Mesenchymal stem cell (in vitro differentiated cells and primary cell): ENCODE measurements at regions not wholly inside any gene's neighbourhood (a gene's known extent, or its start where the extent isn't known, plus 50 kb on each side); places are given as distances from the start of the nearest gene placed in this dataset.

ENCODE experiments used
- DNase-seq: peaks from one replicate; pipeline ENCODE4 v3.0.0-alpha.2; 2013
- H2AFZ ChIP-seq: one replicate; pipeline ENCODE4 v1.6.1; 2013; ENCODE audit warnings: low read depth, mild to moderate bottlenecking, control low read depth, inconsistent platforms, low read length, moderate library complexity
- H2AK5ac ChIP-seq: 2 replicates; pipeline ENCODE4 v1.6.1; 2013; ENCODE audit warnings: low read length, moderate library complexity, mild to moderate bottlenecking, inconsistent platforms; ENCODE audit not compliant: severe bottlenecking
- H2BK120ac ChIP-seq: one replicate; pipeline ENCODE4 v1.6.1; 2013; ENCODE audit warnings: low read depth, mild to moderate bottlenecking, inconsistent platforms, low read length, moderate library complexity
- H2BK12ac ChIP-seq, 2 experiments: one replicate each; pipeline ENCODE4 v1.6.1; 2013; ENCODE audit warnings: inconsistent platforms in 2 of 2, low read length in 2 of 2, mild to moderate bottlenecking in 2 of 2, moderate library complexity in 2 of 2, control low read depth in 1 of 2
- H2BK15ac ChIP-seq: one replicate; pipeline ENCODE4 v1.6.1; 2013; ENCODE audit warnings: mild to moderate bottlenecking, low read depth, inconsistent platforms; ENCODE audit not compliant: poor library complexity, severe bottlenecking
- H2BK5ac ChIP-seq: 2 replicates; pipeline ENCODE4 v1.6.1; 2013; ENCODE audit warnings: low read depth, mild to moderate bottlenecking, low read length, control low read depth, inconsistent platforms; ENCODE audit not compliant: poor library complexity, severe bottlenecking
- H3K14ac ChIP-seq, 2 experiments: one replicate each; pipeline ENCODE4 v1.6.1; 2013; ENCODE audit warnings: inconsistent platforms in 2 of 2, low read length in 2 of 2, control low read depth in 1 of 2, mild to moderate bottlenecking in 1 of 2, moderate library complexity in 1 of 2
- H3K18ac ChIP-seq, 2 experiments: one replicate each; pipeline ENCODE4 v1.6.1; 2013; ENCODE audit warnings: inconsistent platforms in 2 of 2, low read length in 2 of 2, control low read depth in 1 of 2, low read depth in 1 of 2, mild to moderate bottlenecking in 1 of 2
- H3K23ac ChIP-seq, 2 experiments: one replicate each; pipeline ENCODE4 v1.6.1; 2013; ENCODE audit warnings: inconsistent platforms in 2 of 2, low read length in 2 of 2, mild to moderate bottlenecking in 2 of 2, moderate library complexity in 2 of 2, control low read depth in 1 of 2
- H3K27ac ChIP-seq: 2 replicates; pipeline ENCODE4 v1.5.1; 2013; ENCODE audit warnings: mild to moderate bottlenecking, moderate library complexity, low read length, control low read depth, inconsistent platforms; ENCODE audit not compliant: poor library complexity, severe bottlenecking
- H3K27me3 ChIP-seq, 2 experiments: 2 replicates each; pipeline versions ENCODE4 v1.6.1 to v1.7.0; 2013; ENCODE audit warnings: low read length in 2 of 2, mild to moderate bottlenecking in 2 of 2, moderate library complexity in 2 of 2, control low read depth in 1 of 2, inconsistent platforms in 1 of 2; ENCODE audit not compliant: control insufficient read depth in 1 of 2, insufficient read depth in 1 of 2
- H3K36me3 ChIP-seq, 2 experiments: 2 replicates each; pipeline versions ENCODE4 v1.6.1 to v1.7.0; 2013; ENCODE audit warnings: low read length in 2 of 2, control low read depth in 1 of 2, inconsistent platforms in 1 of 2, low read depth in 1 of 2, mild to moderate bottlenecking in 1 of 2; ENCODE audit not compliant: insufficient read depth in 2 of 2, control insufficient read depth in 1 of 2
- H3K4ac ChIP-seq, 2 experiments: one replicate each; pipeline ENCODE4 v1.6.1; 2013; ENCODE audit warnings: inconsistent platforms in 2 of 2, low read length in 2 of 2, mild to moderate bottlenecking in 2 of 2, moderate library complexity in 2 of 2, control low read depth in 1 of 2, low read depth in 1 of 2
- H3K4me1 ChIP-seq: 2 replicates; pipeline ENCODE4 v1.6.1; 2013; ENCODE audit warnings: low read depth, low read length, control low read depth; ENCODE audit not compliant: control insufficient read depth, insufficient read depth
- H3K4me2 ChIP-seq: 2 replicates; pipeline ENCODE4 v1.6.1; 2013; ENCODE audit warnings: low read length, mild to moderate bottlenecking, inconsistent platforms; ENCODE audit not compliant: poor library complexity, severe bottlenecking
- H3K4me3 ChIP-seq, 2 experiments: 2 replicates each; pipeline versions ENCODE4 v1.5.1 to v1.7.0; 2013; ENCODE audit warnings: low read length in 2 of 2, mild to moderate bottlenecking in 2 of 2, control low read depth in 1 of 2, low read depth in 1 of 2; ENCODE audit not compliant: insufficient read depth in 1 of 2
- H3K79me1 ChIP-seq: replicated peaks from 2 replicates; pipeline ENCODE4 v1.6.1; 2013; ENCODE audit warnings: mild to moderate bottlenecking, control low read depth, low read length, inconsistent platforms; ENCODE audit not compliant: poor library complexity, severe bottlenecking
- H3K9ac ChIP-seq: 2 replicates; pipeline ENCODE4 v1.7.0; 2013; ENCODE audit warnings: mild to moderate bottlenecking, low read length, moderate library complexity
- H3K9me3 ChIP-seq: 2 replicates; pipeline ENCODE4 v1.7.0; 2013; ENCODE audit warnings: mild to moderate bottlenecking, low read length; ENCODE audit not compliant: control insufficient read depth
- H4K8ac ChIP-seq: one replicate; pipeline ENCODE4 v1.6.1; 2013; ENCODE audit warnings: inconsistent platforms, mild to moderate bottlenecking, low read length, moderate library complexity
- H4K91ac ChIP-seq: one replicate; pipeline ENCODE4 v1.6.1; 2013; ENCODE audit warnings: mild to moderate bottlenecking, low read length, inconsistent platforms
- WGBS: methylation state at CpG from one replicate; pipeline ENCODE4 v1.1.7; 2013; ENCODE audit warnings: mixed read lengths; 5-methylcytosine and 5-hydroxymethylcytosine counted together

- no peak overlapping the region for H4K8ac ChIP-seq
- no peak overlapping the region for H3K4me2 ChIP-seq
- DNase-seq: no peak
- no peak overlapping the region for H2BK120ac ChIP-seq
- H3K18ac ChIP-seq: no peak overlapping the region
- H3K9ac ChIP-seq: no peak overlapping the region
- no peaks in the 10 kb centered on the region for H3K4me1 ChIP-seq
- 36% methylated on average over 1 of the region's 1 CpG for WGBS
- no peak overlapping the region for H2BK5ac ChIP-seq
- no peak overlapping the region for H3K27ac ChIP-seq
- H2BK12ac ChIP-seq: no peak overlapping the region
- no peak overlapping the region for H3K4me3 ChIP-seq
- no peak overlapping the region for H2AFZ ChIP-seq
- H3K27me3 ChIP-seq: no peaks in the 10 kb centered on the region
- no peaks in the 10 kb centered on the region for H3K79me1 ChIP-seq
- no peak overlapping the region for H3K14ac ChIP-seq
- no peak overlapping the region for H2BK15ac ChIP-seq
- H3K4ac ChIP-seq: no peak overlapping the region
- no peak overlapping the region for H3K23ac ChIP-seq
- no peaks in the 10 kb centered on the region for H3K36me3 ChIP-seq
- H3K9me3 ChIP-seq: no peaks in the 10 kb centered on the region
- no peak overlapping the region for H4K91ac ChIP-seq
- H2AK5ac ChIP-seq: no peak overlapping the region
Observed at GRCh38 chr9:100639854-100640253, 62.0 kb downstream of the CAVIN4 start.

GRCh38 chr9:100640447-100641050, 62.7 kb downstream of the CAVIN4 start:
- Histone ChIP-seq H4K91ac (no peak overlapping the region), H3K23ac (no peak overlapping the region), H3K14ac (no peak overlapping the region), H4K8ac (no peak overlapping the region), H3K4me3 (no peak overlapping the region), H2BK12ac (no peak overlapping the region), H2AK5ac (no peak overlapping the region), H3K27ac (no peak overlapping the region), H3K9ac (no peak overlapping the region), H2BK15ac (no peak overlapping the region), H3K36me3 (no peaks in the 10 kb centered on the region), H2AFZ (no peak overlapping the region), H3K4ac (no peak overlapping the region), H3K4me1 (no peaks in the 10 kb centered on the region), H3K9me3 (no peaks in the 10 kb centered on the region), H2BK120ac (no peak overlapping the region), H3K18ac (no peak overlapping the region), H2BK5ac (no peak overlapping the region), H3K27me3 (no peaks in the 10 kb centered on the region), H3K79me1 (no peaks in the 10 kb centered on the region), H3K4me2 (no peak overlapping the region)
- WGBS: 79% methylated on average over 2 of the region's 5 CpGs
- no peak for DNase-seq

GRCh38 chr9:100641166-100641565, 63.3 kb downstream of the CAVIN4 start:
- H3K4ac ChIP-seq: no peak overlapping the region
- no peak overlapping the region for H3K4me2 ChIP-seq
- H3K14ac ChIP-seq: no peak overlapping the region
- H3K23ac ChIP-seq: no peak overlapping the region
- 75% methylated on average over 1 of the region's 2 CpGs for WGBS
- no peaks in the 10 kb centered on the region for H3K4me1 ChIP-seq
- no peak overlapping the region for H2BK15ac ChIP-seq
- H2BK120ac ChIP-seq: no peak overlapping the region
- H2BK12ac ChIP-seq: no peak overlapping the region
- no peak overlapping the region for H2AK5ac ChIP-seq
- no peak overlapping the region for H4K8ac ChIP-seq
- H3K27ac ChIP-seq: no peak overlapping the region
- no peaks in the 10 kb centered on the region for H3K36me3 ChIP-seq
- H2AFZ ChIP-seq: no peak overlapping the region
- no peak overlapping the region for H3K18ac ChIP-seq
- H4K91ac ChIP-seq: no peak overlapping the region
- DNase-seq: no peak
- no peak overlapping the region for H2BK5ac ChIP-seq
- no peaks in the 10 kb centered on the region for H3K79me1 ChIP-seq
- H3K27me3 ChIP-seq: no peaks in the 10 kb centered on the region
- no peak overlapping the region for H3K9ac ChIP-seq
- H3K4me3 ChIP-seq: no peak overlapping the region
- no peaks in the 10 kb centered on the region for H3K9me3 ChIP-seq

- H3K14ac ChIP-seq: no peak overlapping the region
- no peak overlapping the region for H2BK5ac ChIP-seq
- WGBS: 80% methylated on average over 4 of the region's 4 CpGs
- no peaks in the 10 kb centered on the region for H3K36me3 ChIP-seq
- DNase-seq: no peak
- no peak overlapping the region for H3K4ac ChIP-seq
- no peak overlapping the region for H3K9ac ChIP-seq
- H2AFZ ChIP-seq: no peak overlapping the region
- no peaks in the 10 kb centered on the region for H3K4me1 ChIP-seq
- H2BK12ac ChIP-seq: no peak overlapping the region
- H3K4me2 ChIP-seq: no peak overlapping the region
- H4K8ac ChIP-seq: no peak overlapping the region
- no peak overlapping the region for H3K4me3 ChIP-seq
- H3K27ac ChIP-seq: no peak overlapping the region
- no peak overlapping the region for H2AK5ac ChIP-seq
- no peak overlapping the region for H2BK15ac ChIP-seq
- H3K27me3 ChIP-seq: no peaks in the 10 kb centered on the region
- H3K79me1 ChIP-seq: no peaks in the 10 kb centered on the region
- H3K9me3 ChIP-seq: no peaks in the 10 kb centered on the region
- no peak overlapping the region for H2BK120ac ChIP-seq
- H4K91ac ChIP-seq: no peak overlapping the region
- no peak overlapping the region for H3K23ac ChIP-seq
- no peak overlapping the region for H3K18ac ChIP-seq
Observed at GRCh38 chr9:100652850-100653249, 75.0 kb downstream of the CAVIN4 start.
